Chondrocyte (in vitro differentiated cells): ENCODE measurements at regions not wholly inside any gene's neighbourhood (a gene's known extent, or its start where the extent isn't known, plus 50 kb on each side); places are given as distances from the start of the nearest gene placed in this dataset.

Experiments
- DNase-seq: peaks from one replicate; pipeline ENCODE4 v3.0.0; 2021; ENCODE audit warnings: mixed read lengths, low spot score
- H3K27ac Mint-ChIP-seq: one replicate; pipeline ENCODE4 v1.8.0; 2021; ENCODE audit warnings: mild to moderate bottlenecking, moderate library complexity, mixed read lengths; ENCODE audit not compliant: unreplicated experiment
- H3K27me3 Mint-ChIP-seq: 2 replicates; pipeline ENCODE4 v1.8.0; 2021; ENCODE audit warnings: low read depth, mixed read lengths
- H3K36me3 Mint-ChIP-seq: 2 replicates; pipeline ENCODE4 v1.8.0; 2021; ENCODE audit warnings: low read depth, mixed read lengths
- H3K4me1 Mint-ChIP-seq: 2 replicates; pipeline ENCODE4 v1.8.0; 2021; ENCODE audit warnings: low read depth, mild to moderate bottlenecking, mixed read lengths
- H3K4me3 Mint-ChIP-seq: one replicate; pipeline ENCODE4 v1.8.0; 2021; ENCODE audit warnings: mild to moderate bottlenecking, moderate library complexity, mixed read lengths; ENCODE audit not compliant: unreplicated experiment
- H3K9me3 Mint-ChIP-seq: 2 replicates; pipeline ENCODE4 v1.8.0; 2021; ENCODE audit warnings: low read depth, mixed read lengths
- CTCF ChIP-seq: fragments of 200-600 bp; sonication (generic); IDR thresholded peaks from 2 replicates; pipeline ENCODE4 v1.5.0; 2021; ENCODE audit warnings: antibody characterized with exemption, mild to moderate bottlenecking, moderate library complexity

GRCh38 chr13:40232311-40233040 lies 434.0 kb downstream of the FOXO1 start:
- H3K27me3 Mint-ChIP-seq, result no peaks in the 10 kb centered on the region
- peaks cover 17% of the 10 kb centered on the region for H3K4me1 Mint-ChIP-seq
- no peak overlapping the region for H3K4me3 Mint-ChIP-seq
- no peak for DNase-seq
- TF ChIP-seq CTCF, result no peak
- H3K27ac Mint-ChIP-seq, result no peak overlapping the region
- H3K36me3 Mint-ChIP-seq, result no peaks in the 10 kb centered on the region
- no peaks in the 10 kb centered on the region for H3K9me3 Mint-ChIP-seq

GRCh38 chr13:40233731-40234195 lies 432.7 kb downstream of the FOXO1 start:
- no peaks in the 10 kb centered on the region for H3K36me3 Mint-ChIP-seq
- no peak overlapping the region for H3K27ac Mint-ChIP-seq
- no peaks in the 10 kb centered on the region for H3K27me3 Mint-ChIP-seq
- H3K4me3 Mint-ChIP-seq, result no peak overlapping the region
- no peaks in the 10 kb centered on the region for H3K9me3 Mint-ChIP-seq
- DNase-seq, result no peak
- peaks cover 17% of the 10 kb centered on the region for H3K4me1 Mint-ChIP-seq
- TF ChIP-seq CTCF, result no peak

GRCh38 chr13:40235160-40235796 lies 431.2 kb downstream of the FOXO1 start:
- H3K4me3 Mint-ChIP-seq, result no peak overlapping the region
- no peak overlapping the region for H3K27ac Mint-ChIP-seq
- peaks cover 17% of the 10 kb centered on the region for H3K4me1 Mint-ChIP-seq
- no peak for DNase-seq
- no peaks in the 10 kb centered on the region for H3K27me3 Mint-ChIP-seq
- TF ChIP-seq CTCF, result no peak
- no peaks in the 10 kb centered on the region for H3K9me3 Mint-ChIP-seq
- H3K36me3 Mint-ChIP-seq, result no peaks in the 10 kb centered on the region

GRCh38 chr13:40236566-40237168 lies 429.8 kb downstream of the FOXO1 start:
- H3K9me3 Mint-ChIP-seq, result no peaks in the 10 kb centered on the region
- no peaks in the 10 kb centered on the region for H3K27me3 Mint-ChIP-seq
- DNase-seq, result no peak

More at GRCh38 chr13:40236566-40237168, 429.8 kb downstream of the FOXO1 start:
- Mint-ChIP-seq H3K4me1 (peaks cover 7% of the 10 kb centered on the region), H3K27ac (no peak overlapping the region), H3K4me3 (no peak overlapping the region), H3K36me3 (no peaks in the 10 kb centered on the region)
- no peak for TF ChIP-seq CTCF
